Upper lobe of left lung (tissue), 6 donors: ENCODE measurements at regions not wholly inside any gene's neighbourhood (a gene's known extent, or its start where the extent isn't known, plus 50 kb on each side); places are given as distances from the start of the nearest gene placed in this dataset.
A peak's percentile ranks its signal among the peaks of the same experiment; 100 is the strongest.

Experiments used
- ATAC-seq, 2 donors: fragments of 200-7000 bp; cut with Tn5 transposase; one replicate each; pipeline ENCODE4 v1.9.1; 2022; ENCODE audit warnings: mild to moderate bottlenecking in 2 of 2, moderate library complexity in 2 of 2; ENCODE audit not compliant: low FRiP score in 2 of 2
- DNase-seq, 2 donors: peaks; one replicate each; pipeline ENCODE4 v3.0.0-alpha.2; 2019 to 2020
- H3K27ac ChIP-seq, 4 donors: fragments of 200-600 bp; sonication (generic); one replicate each; pipeline ENCODE4 v1.5.1; 2016 to 2019
- H3K27me3 ChIP-seq, 4 donors: fragments of 200-600 bp; sonication (generic); one replicate each; pipeline ENCODE4 v1.5.1; 2017 to 2019
- H3K36me3 ChIP-seq, 4 donors: fragments of 200-600 bp; sonication (generic); one replicate each; pipeline ENCODE4 v1.5.1; 2016 to 2019
- H3K4me1 ChIP-seq, 4 donors: fragments of 200-600 bp; sonication (generic); one replicate each; pipeline ENCODE4 v1.5.1; 2018 to 2019
- H3K4me3 ChIP-seq, 4 donors: fragments of 200-600 bp; sonication (generic); one replicate each; pipeline ENCODE4 v1.5.1; 2017 to 2019; ENCODE audit warnings: mild to moderate bottlenecking in 2 of 4, moderate library complexity in 1 of 4
- H3K9me3 ChIP-seq, 4 donors: fragments of 200-600 bp; sonication (generic); one replicate each; pipeline ENCODE4 v1.5.1; 2018 to 2019
- EP300 ChIP-seq, 4 donors: sonication (generic); formaldehyde crosslinking; IDR thresholded peaks; one replicate each; pipeline ENCODE4 v1.5.1; 2017; ENCODE audit warnings: antibody characterized with exemption in 4 of 4, control low read depth in 2 of 4
- POLR2A ChIP-seq, 4 donors: fragments of 450-650 bp; IDR thresholded peaks; one replicate each; pipeline ENCODE4 v1.5.1; 2016 to 2017; ENCODE audit warnings: antibody characterized with exemption in 4 of 4, mild to moderate bottlenecking in 2 of 4
- POLR2AphosphoS5 ChIP-seq, 2 donors: sonication (generic); formaldehyde crosslinking; IDR thresholded peaks; one replicate each; pipeline ENCODE4 v1.5.1; 2017; ENCODE audit warnings: antibody characterized with exemption in 2 of 2
- WGBS, 2 donors: methylation state at CpG; one replicate each; pipeline ENCODE4 v1.1.5; 2017 to 2018; 5-methylcytosine and 5-hydroxymethylcytosine counted together
- TF ChIP-seq, protein P1 (sequence below), 6 experiments: fragments of 450-650 bp in 4 of 6; fragments of 200-600 bp in 2 of 6; sonication (generic) in 2 of 6; IDR thresholded peaks; one replicate each; pipeline ENCODE4 v1.5.1; 2016 to 2019; ENCODE audit warnings: antibody characterized with exemption in 6 of 6
- donor health status: DM: no; HTN: no; CAD: no; lungs with moderate emphysema.
- donor health status: DM: no; HTN: yes; CAD: no; lungs with severe emphysema.

GRCh38 chr20:50350510-50351249 lies 159.5 kb upstream of the PTPN1 start:
- Histone ChIP-seq H3K27me3 (no peaks in the 10 kb centered on the region), H3K27ac (peak overlapping the region in 2 of 4 donors; percentile 83 to 86), H3K36me3 (no peaks in the 10 kb centered on the region), H3K4me3 (no peak overlapping the region), H3K9me3 (no peaks in the 10 kb centered on the region), H3K4me1 (peaks cover 18 to 31% (median 26%) of the 10 kb centered on the region in 4 donors)
- DNase-seq (no peak), ATAC-seq (no peak)
- WGBS, 2 donors: 90 to 92% methylated on average over 16 of the region's 16 CpGs
- TF ChIP-seq POLR2AphosphoS5 (IDR thresholded peaks at IDR 0.05) (no peak), EP300 (IDR thresholded peaks at IDR 0.05) (no peak), POLR2A (IDR thresholded peaks at IDR 0.05) (no peak)
- TF ChIP-seq, protein P1, sequence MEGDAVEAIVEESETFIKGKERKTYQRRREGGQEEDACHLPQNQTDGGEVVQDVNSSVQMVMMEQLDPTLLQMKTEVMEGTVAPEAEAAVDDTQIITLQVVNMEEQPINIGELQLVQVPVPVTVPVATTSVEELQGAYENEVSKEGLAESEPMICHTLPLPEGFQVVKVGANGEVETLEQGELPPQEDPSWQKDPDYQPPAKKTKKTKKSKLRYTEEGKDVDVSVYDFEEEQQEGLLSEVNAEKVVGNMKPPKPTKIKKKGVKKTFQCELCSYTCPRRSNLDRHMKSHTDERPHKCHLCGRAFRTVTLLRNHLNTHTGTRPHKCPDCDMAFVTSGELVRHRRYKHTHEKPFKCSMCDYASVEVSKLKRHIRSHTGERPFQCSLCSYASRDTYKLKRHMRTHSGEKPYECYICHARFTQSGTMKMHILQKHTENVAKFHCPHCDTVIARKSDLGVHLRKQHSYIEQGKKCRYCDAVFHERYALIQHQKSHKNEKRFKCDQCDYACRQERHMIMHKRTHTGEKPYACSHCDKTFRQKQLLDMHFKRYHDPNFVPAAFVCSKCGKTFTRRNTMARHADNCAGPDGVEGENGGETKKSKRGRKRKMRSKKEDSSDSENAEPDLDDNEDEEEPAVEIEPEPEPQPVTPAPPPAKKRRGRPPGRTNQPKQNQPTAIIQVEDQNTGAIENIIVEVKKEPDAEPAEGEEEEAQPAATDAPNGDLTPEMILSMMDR (IDR thresholded peaks at IDR 0.05): no peak

DNA sequence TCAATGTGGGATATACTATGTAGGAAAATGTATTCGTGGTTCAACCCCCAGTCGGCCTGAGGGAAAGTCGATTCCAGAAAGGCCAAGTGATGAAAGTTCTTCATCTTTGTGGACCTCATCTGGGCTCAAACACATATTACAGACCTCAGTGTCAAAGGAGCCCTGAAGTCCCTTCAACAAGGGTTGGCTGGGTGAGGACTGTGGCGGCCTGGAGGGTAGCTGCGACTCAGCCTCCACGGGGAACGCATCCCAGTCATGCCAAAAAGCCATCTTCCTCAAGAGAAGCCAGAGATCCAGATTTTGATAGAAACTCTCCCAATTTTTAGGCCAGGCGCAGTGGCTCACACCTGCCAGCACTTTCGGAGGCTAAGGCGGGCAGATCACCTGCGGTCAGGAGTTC lies 158.6 kb upstream of the PTPN1 start:
- H3K4me1 ChIP-seq: peaks cover 10 to 23% (median 18%) of the 10 kb centered on the region in 4 donors
- TF ChIP-seq EP300 (IDR thresholded peaks at IDR 0.05) (no peak), POLR2A (IDR thresholded peaks at IDR 0.05) (no peak), POLR2AphosphoS5 (IDR thresholded peaks at IDR 0.05) (no peak)
- TF ChIP-seq, protein P1 (IDR thresholded peaks at IDR 0.05): no peak
- 93 to 97% methylated on average over 10 to 11 of the region's 11 CpGs for WGBS, 2 donors
- H3K36me3 ChIP-seq: no peaks in the 10 kb centered on the region
- no peaks in the 10 kb centered on the region for H3K9me3 ChIP-seq
- ATAC-seq (no peak), DNase-seq (no peak)
- H3K27me3 ChIP-seq: no peaks in the 10 kb centered on the region
- no peak overlapping the region for H3K27ac ChIP-seq
- H3K4me3 ChIP-seq: no peak overlapping the region

GRCh38 chr20:50353289-50353961 lies 156.8 kb upstream of the PTPN1 start:
- H3K4me3 ChIP-seq: no peak overlapping the region
- H3K4me1 ChIP-seq: peaks cover 0 to 10% (median 4%) of the 10 kb centered on the region in 4 donors
- H3K36me3 ChIP-seq: no peaks in the 10 kb centered on the region
- no peaks in the 10 kb centered on the region for H3K9me3 ChIP-seq
- peak overlapping the region in 1 of 4 donors; percentile 16 for H3K27ac ChIP-seq
- 64 to 75% methylated on average over 15 to 16 of the region's 16 CpGs for WGBS, 2 donors
- H3K27me3 ChIP-seq: no peaks in the 10 kb centered on the region
- ATAC-seq (no peak), DNase-seq (no peak)
- TF ChIP-seq, protein P1 (IDR thresholded peaks at IDR 0.05): no peak
- TF ChIP-seq POLR2AphosphoS5 (IDR thresholded peaks at IDR 0.05): no peak
- no peak for TF ChIP-seq POLR2A (IDR thresholded peaks at IDR 0.05)
- no peak for TF ChIP-seq EP300 (IDR thresholded peaks at IDR 0.05)

DNA sequence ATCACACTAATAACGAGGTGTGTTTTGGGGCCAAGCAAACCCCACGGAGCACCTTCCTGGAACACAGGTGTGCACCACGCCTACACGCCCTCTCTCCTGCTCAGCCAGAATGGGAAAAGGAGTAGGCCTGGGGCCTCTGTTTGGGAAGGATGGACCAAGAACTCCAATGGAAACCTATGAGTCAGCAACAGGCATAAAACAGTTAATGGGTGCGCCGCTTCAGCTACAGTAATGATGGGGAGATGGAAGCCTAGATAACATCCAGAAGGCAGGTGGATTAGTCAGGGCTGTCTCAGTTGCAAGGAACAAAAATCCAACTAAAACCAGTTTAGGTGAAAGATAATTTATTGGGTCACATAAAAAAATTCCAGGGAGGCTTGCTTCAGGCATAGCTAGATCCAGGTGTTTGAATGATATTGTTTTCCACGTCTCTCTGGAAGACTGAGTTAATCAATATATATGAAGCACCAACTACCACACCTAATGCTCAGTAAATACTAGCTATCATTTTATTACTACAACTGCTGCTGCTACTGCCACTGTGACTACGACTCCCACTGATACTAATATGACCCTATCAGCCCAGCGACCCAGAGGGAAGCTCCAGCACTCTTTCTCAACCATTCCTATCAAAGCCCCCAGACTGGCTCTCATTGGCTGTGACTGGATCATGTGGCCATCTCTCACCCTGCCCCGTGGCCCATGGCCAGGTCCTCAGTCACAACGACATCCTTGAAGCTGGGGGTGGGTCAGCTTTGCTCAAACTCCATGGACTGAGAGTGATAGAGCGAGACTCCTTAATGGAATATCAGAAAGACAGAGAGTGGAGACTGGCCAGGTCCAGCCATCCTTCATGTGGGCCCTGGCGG lies 155.2 kb upstream of the PTPN1 start:
- H3K4me1 ChIP-seq: peaks cover 0 to 6% (median 5%) of the 10 kb centered on the region in 4 donors
- no peak overlapping the region for H3K4me3 ChIP-seq
- no peaks in the 10 kb centered on the region for H3K9me3 ChIP-seq
- WGBS, 2 donors: 75 to 81% methylated on average over 12 of the region's 13 CpGs
- ATAC-seq (no peak), DNase-seq (peak in 1 of 2 donors; percentile 40)
- TF ChIP-seq, protein P1 (IDR thresholded peaks at IDR 0.05): no peak
- H3K27ac ChIP-seq: no peak overlapping the region
- H3K27me3 ChIP-seq: no peaks in the 10 kb centered on the region
- H3K36me3 ChIP-seq: no peaks in the 10 kb centered on the region
